ENCODE measurements at regions not wholly inside any gene's neighbourhood (a gene's known extent, or its start where the extent isn't known, plus 50 kb on each side); places are given as distances from the start of the nearest gene placed in this dataset.

GRCh38 chr20:6416371-6416770 is 293.5 kb upstream of the FERMT1 start:
- H3K4me3 ChIP-seq (replicated peaks; ENCODE audit: insufficient read depth, low read length), result no peak overlapping the region
- no peak for TF ChIP-seq POLR2AphosphoS5 (IDR thresholded peaks at IDR 0.05; ENCODE audit: low read depth)
- no peak for TF ChIP-seq REST (IDR thresholded peaks at IDR 0.05; ENCODE audit: insufficient replicate concordance, low read depth)
- no peak for TF ChIP-seq GABPA (IDR thresholded peaks at IDR 0.05; ENCODE audit: low read depth)
- TF ChIP-seq SPI1 (IDR thresholded peaks at IDR 0.05; ENCODE audit: borderline replicate concordance, low read depth), result no peak
- no peak for TF ChIP-seq CTCF (IDR thresholded peaks at IDR 0.05; ENCODE audit: insufficient read depth, low read length)
- no peak for DNase-seq (ENCODE audit: low read depth in 1 of 2, low spot score in 1 of 2)
- no peak overlapping the region for H3K27ac ChIP-seq (replicated peaks)
- H3K27me3 ChIP-seq (ENCODE audit: insufficient read depth, poor library complexity, severe bottlenecking), result no peaks in the 10 kb centered on the region

GRCh38 chr20:6411651-6412050 is 288.8 kb upstream of the FERMT1 start:
- TF ChIP-seq SPI1 (IDR thresholded peaks at IDR 0.05; ENCODE audit: borderline replicate concordance, low read depth) (no peak), GABPA (IDR thresholded peaks at IDR 0.05; ENCODE audit: low read depth) (no peak), REST (IDR thresholded peaks at IDR 0.05; ENCODE audit: insufficient replicate concordance, low read depth) (no peak), POLR2AphosphoS5 (IDR thresholded peaks at IDR 0.05; ENCODE audit: low read depth) (no peak), CTCF (IDR thresholded peaks at IDR 0.05; ENCODE audit: insufficient read depth, low read length) (no peak)
- Histone ChIP-seq H3K27me3 (ENCODE audit: insufficient read depth, poor library complexity, severe bottlenecking) (no peaks in the 10 kb centered on the region), H3K4me3 (replicated peaks; ENCODE audit: insufficient read depth, low read length) (no peak overlapping the region), H3K27ac (replicated peaks) (no peak overlapping the region)
- DNase-seq (ENCODE audit: low read depth in 1 of 2, low spot score in 1 of 2), result no peak

- Histone ChIP-seq H3K27me3 (ENCODE audit: insufficient read depth, poor library complexity, severe bottlenecking) (no peaks in the 10 kb centered on the region), H3K27ac (replicated peaks) (no peak overlapping the region), H3K4me3 (replicated peaks; ENCODE audit: insufficient read depth, low read length) (no peak overlapping the region)
- TF ChIP-seq GABPA (IDR thresholded peaks at IDR 0.05; ENCODE audit: low read depth) (no peak), POLR2AphosphoS5 (IDR thresholded peaks at IDR 0.05; ENCODE audit: low read depth) (no peak), CTCF (IDR thresholded peaks at IDR 0.05; ENCODE audit: insufficient read depth, low read length) (no peak), SPI1 (IDR thresholded peaks at IDR 0.05; ENCODE audit: borderline replicate concordance, low read depth) (no peak), REST (IDR thresholded peaks at IDR 0.05; ENCODE audit: insufficient replicate concordance, low read depth) (no peak)
- no peak for DNase-seq (ENCODE audit: low read depth in 1 of 2, low spot score in 1 of 2)
These were observed 287.9 kb upstream of the FERMT1 start for GRCh38 chr20:6410721-6411120.

Data from HL-60 (cell line).